Uterus (tissue), 3 donors: ENCODE measurements at regions not wholly inside any gene's neighbourhood (a gene's known extent, or its start where the extent isn't known, plus 50 kb on each side); places are given as distances from the start of the nearest gene placed in this dataset.

Source experiments
- DNase-seq, 2 donors: peaks; one replicate each; pipeline ENCODE4 v3.0.0-alpha.2; 2019 to 2020
- H3K27ac ChIP-seq, 2 donors: fragments of 200-600 bp; sonication (generic); 1 replicate in 1 of 2; 2 replicates in 1 of 2; pipeline ENCODE4 v1.5.1; 2016 to 2018
- H3K27me3 ChIP-seq, 2 donors: fragments of 200-600 bp; sonication (generic); one replicate each; pipeline ENCODE4 v1.5.1; 2018 to 2019; ENCODE audit warnings: control low read depth in 1 of 2
- H3K36me3 ChIP-seq, 2 donors: fragments of 200-600 bp; sonication (generic); one replicate each; pipeline ENCODE4 v1.5.1; 2019; ENCODE audit warnings: control low read depth in 1 of 2
- H3K4me1 ChIP-seq, 2 donors: fragments of 200-600 bp; sonication (generic); one replicate each; pipeline ENCODE4 v1.5.1; 2018 to 2019; ENCODE audit warnings: control low read depth in 1 of 2
- H3K4me3 ChIP-seq, 2 donors: fragments of 200-600 bp; sonication (generic); 1 replicate in 1 of 2; 2 replicates in 1 of 2; pipeline ENCODE4 v1.5.1; 2018 to 2019; ENCODE audit warnings: mild to moderate bottlenecking in 1 of 2
- H3K9me3 ChIP-seq, 2 donors: fragments of 200-600 bp; sonication (generic); one replicate each; pipeline ENCODE4 v1.5.1; 2019; ENCODE audit warnings: control low read depth in 1 of 2
- POLR2A ChIP-seq, 2 donors: fragments of 450-650 bp; IDR thresholded peaks; one replicate each; pipeline ENCODE4 v1.6.1; 2016; ENCODE audit warnings: antibody characterized with exemption in 2 of 2, mild to moderate bottlenecking in 1 of 2, moderate library complexity in 1 of 2
- intact Hi-C: fragments of 100-400 bp; cut with DNase I; formaldehyde crosslinking; loops from one replicate; pipeline ENCODE4 v1.15.1; 2023; ENCODE audit warnings: low total_unique reads
- TF ChIP-seq, protein P1 (sequence below), 4 experiments: fragments of 200-600 bp in 2 of 4; fragments of 450-650 bp in 2 of 4; sonication (generic) in 2 of 4; IDR thresholded peaks; one replicate each; pipeline ENCODE4 v1.5.1; 2016 to 2019; ENCODE audit warnings: antibody characterized with exemption in 4 of 4, mild to moderate bottlenecking in 2 of 4, moderate library complexity in 1 of 4
- donor health status: DM: yes; HTN: yes; CAD: no.

- Histone ChIP-seq H3K4me3 (no peak overlapping the region), H3K36me3 (no peaks in the 10 kb centered on the region), H3K4me1 (no peaks in the 10 kb centered on the region), H3K27me3 (no peaks in the 10 kb centered on the region), H3K27ac (no peak overlapping the region), H3K9me3 (no peaks in the 10 kb centered on the region)
- no peak for DNase-seq
- TF ChIP-seq, protein P1, sequence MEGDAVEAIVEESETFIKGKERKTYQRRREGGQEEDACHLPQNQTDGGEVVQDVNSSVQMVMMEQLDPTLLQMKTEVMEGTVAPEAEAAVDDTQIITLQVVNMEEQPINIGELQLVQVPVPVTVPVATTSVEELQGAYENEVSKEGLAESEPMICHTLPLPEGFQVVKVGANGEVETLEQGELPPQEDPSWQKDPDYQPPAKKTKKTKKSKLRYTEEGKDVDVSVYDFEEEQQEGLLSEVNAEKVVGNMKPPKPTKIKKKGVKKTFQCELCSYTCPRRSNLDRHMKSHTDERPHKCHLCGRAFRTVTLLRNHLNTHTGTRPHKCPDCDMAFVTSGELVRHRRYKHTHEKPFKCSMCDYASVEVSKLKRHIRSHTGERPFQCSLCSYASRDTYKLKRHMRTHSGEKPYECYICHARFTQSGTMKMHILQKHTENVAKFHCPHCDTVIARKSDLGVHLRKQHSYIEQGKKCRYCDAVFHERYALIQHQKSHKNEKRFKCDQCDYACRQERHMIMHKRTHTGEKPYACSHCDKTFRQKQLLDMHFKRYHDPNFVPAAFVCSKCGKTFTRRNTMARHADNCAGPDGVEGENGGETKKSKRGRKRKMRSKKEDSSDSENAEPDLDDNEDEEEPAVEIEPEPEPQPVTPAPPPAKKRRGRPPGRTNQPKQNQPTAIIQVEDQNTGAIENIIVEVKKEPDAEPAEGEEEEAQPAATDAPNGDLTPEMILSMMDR (IDR thresholded peaks at IDR 0.05): no peak
- TF ChIP-seq POLR2A (IDR thresholded peaks at IDR 0.05): no peak
- intact Hi-C loops: no loop called here
Observed at GRCh38 chr2:16126517-16127275, 186.3 kb downstream of the MYCN start.

DNA sequence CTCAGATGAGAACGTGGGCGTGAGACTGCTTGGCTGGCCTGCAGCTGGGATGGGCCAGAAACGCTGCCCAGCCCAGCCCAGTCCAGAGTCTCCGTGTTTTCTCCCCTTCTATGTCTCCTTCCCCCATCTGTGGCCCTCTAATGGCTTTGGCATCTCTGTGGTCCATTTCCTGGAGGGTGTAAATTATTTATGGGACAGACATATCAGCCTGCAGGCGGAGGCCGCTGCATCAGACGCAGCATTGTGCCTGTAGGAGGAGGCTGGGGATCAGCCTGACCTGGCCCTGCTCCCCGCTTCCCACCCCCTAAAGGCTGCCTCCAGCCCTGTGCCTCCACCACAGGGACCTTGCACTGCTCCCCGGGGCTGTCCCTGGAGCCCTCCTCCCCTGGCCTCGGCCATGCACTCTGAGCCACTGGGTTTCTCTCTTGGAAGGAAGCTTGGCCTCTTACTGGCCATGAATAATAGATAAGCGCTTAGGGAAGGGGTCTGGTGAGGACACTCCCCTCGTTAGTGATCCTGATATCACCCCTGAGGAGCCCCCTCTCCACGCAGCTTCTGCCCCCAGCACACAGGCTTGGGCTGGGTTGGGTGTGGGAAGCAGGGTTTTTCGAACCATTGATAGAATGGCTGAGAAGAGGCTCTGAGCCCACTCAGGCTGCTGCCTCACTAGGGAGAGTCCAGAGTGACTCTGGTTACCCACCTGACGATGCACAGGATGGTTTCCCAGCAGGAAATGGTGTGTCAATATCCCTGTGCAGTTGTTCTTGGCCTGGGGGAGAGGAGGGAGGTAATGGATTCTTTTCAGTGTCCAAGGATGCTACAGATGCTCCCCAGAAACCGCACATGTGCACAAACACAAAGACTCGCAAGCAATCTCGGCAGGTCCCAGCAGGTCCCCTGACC lies 185.5 kb downstream of the MYCN start:
- Histone ChIP-seq H3K4me1 (no peaks in the 10 kb centered on the region), H3K27me3 (no peaks in the 10 kb centered on the region), H3K27ac (no peak overlapping the region), H3K4me3 (no peak overlapping the region), H3K9me3 (no peaks in the 10 kb centered on the region), H3K36me3 (no peaks in the 10 kb centered on the region)
- intact Hi-C loops: no loop called here
- TF ChIP-seq, protein P1 (IDR thresholded peaks at IDR 0.05): no peak
- TF ChIP-seq POLR2A (IDR thresholded peaks at IDR 0.05): no peak
- no peak for DNase-seq

GRCh38 chr2:16124881-16125613 lies 184.7 kb downstream of the MYCN start:
- no peak for DNase-seq
- no peak overlapping the region for H3K4me3 ChIP-seq
- no peaks in the 10 kb centered on the region for H3K27me3 ChIP-seq
- no peaks in the 10 kb centered on the region for H3K4me1 ChIP-seq
- no peak overlapping the region for H3K27ac ChIP-seq
- intact Hi-C loops: no loop called here
- TF ChIP-seq, protein P1 (IDR thresholded peaks at IDR 0.05): no peak
- TF ChIP-seq POLR2A (IDR thresholded peaks at IDR 0.05): no peak
- H3K9me3 ChIP-seq: no peaks in the 10 kb centered on the region
- no peaks in the 10 kb centered on the region for H3K36me3 ChIP-seq

- no peaks in the 10 kb centered on the region for H3K27me3 ChIP-seq
- no peak for DNase-seq
- TF ChIP-seq POLR2A (IDR thresholded peaks at IDR 0.05): no peak
- TF ChIP-seq, protein P1 (IDR thresholded peaks at IDR 0.05): no peak
- intact Hi-C loops: no loop called here
- no peak overlapping the region for H3K27ac ChIP-seq
- no peaks in the 10 kb centered on the region for H3K4me1 ChIP-seq
- no peak overlapping the region for H3K4me3 ChIP-seq
- no peaks in the 10 kb centered on the region for H3K9me3 ChIP-seq
- H3K36me3 ChIP-seq: no peaks in the 10 kb centered on the region
Observed at GRCh38 chr2:16123856-16124780, 183.8 kb downstream of the MYCN start.
